PC-3 (cell line): ENCODE measurements at regions not wholly inside any gene's neighbourhood (a gene's known extent, or its start where the extent isn't known, plus 50 kb on each side); places are given as distances from the start of the nearest gene placed in this dataset.

Source experiments
- ATAC-seq: fragments of 200-7000 bp; cut with Tn5 transposase; 2 replicates; pipeline ENCODE4 v1.9.1; 2020; ENCODE audit warnings: mild to moderate bottlenecking, moderate library complexity
- BruUV-seq: library from RNA; stranded (reverse); fragments of 400-500 nt; replicated peaks from 2 replicates; lab custom pipeline; 2021; lab: Mats Ljungman, UMichigan
- CTCF ChIA-PET: fragments of 300-600 bp; sonication (Branson Sonifier 250); formaldehyde crosslinking; loops from one replicate; lab custom pipeline; 2022; ENCODE audit warnings: antibody characterized with exemption; lab: Charles Lee
- POLR2A ChIA-PET: fragments of 300-600 bp; sonication (Branson Sonifier 250); formaldehyde crosslinking; loops from one replicate; lab custom pipeline; 2022; ENCODE audit warnings: antibody characterized with exemption; ENCODE audit not compliant: unreplicated experiment; lab: Charles Lee
- DNase-seq: peaks from one replicate; pipeline ENCODE4 v3.0.0-alpha.2; 2015
- H2AFZ ChIP-seq: fragments of 300-600 bp; sonication (generic); 2 replicates; pipeline ENCODE4 v1.6.0; 2016; ENCODE audit warnings: antibody characterized with exemption, low read length
- H3F3A ChIP-seq: fragments of 300-600 bp; sonication (generic); one replicate; pipeline ENCODE4 v1.6.0; 2017; ENCODE audit warnings: antibody characterized with exemption, low read length, control low read depth, mild to moderate bottlenecking; ENCODE audit not compliant: unreplicated experiment
- H3K27ac ChIP-seq: fragments of 300-600 bp; sonication (generic); 2 replicates; pipeline ENCODE4 v1.5.1; 2016; ENCODE audit warnings: mild to moderate bottlenecking, low read length
- H3K27me3 ChIP-seq: fragments of 300-600 bp; sonication (generic); 2 replicates; pipeline ENCODE4 v1.6.1; 2016; ENCODE audit warnings: low read length, mixed read lengths
- H3K36me3 ChIP-seq: fragments of 300-600 bp; sonication (generic); 2 replicates; pipeline ENCODE4 v1.6.1; 2016; ENCODE audit warnings: low read depth, mixed run types, low read length, mixed read lengths
- H3K4me1 ChIP-seq: fragments of 300-600 bp; sonication (generic); 2 replicates; pipeline ENCODE4 v1.5.1; 2016; ENCODE audit warnings: low read length; ENCODE audit not compliant: insufficient read depth
- H3K4me2 ChIP-seq: fragments of 300-600 bp; sonication (generic); 2 replicates; pipeline ENCODE4 v1.6.0; 2016; ENCODE audit warnings: low read length
- H3K4me3 ChIP-seq: fragments of 300-600 bp; sonication (generic); 2 replicates; pipeline ENCODE4 v1.5.1; 2016; ENCODE audit warnings: mild to moderate bottlenecking, low read length, mixed read lengths
- H3K79me2 ChIP-seq: fragments of 300-600 bp; sonication (generic); 2 replicates; pipeline ENCODE4 v1.6.1; 2017; ENCODE audit warnings: low read length, mixed read lengths
- H3K9ac ChIP-seq: fragments of 300-600 bp; sonication (generic); 2 replicates; pipeline ENCODE4 v1.6.0; 2016; ENCODE audit warnings: mild to moderate bottlenecking, low read length
- H3K9me2 ChIP-seq: fragments of 300-600 bp; sonication (generic); replicated peaks from 2 replicates; pipeline ENCODE4 v1.6.1; 2016; ENCODE audit warnings: mixed run types, low read length, mixed read lengths
- H3K9me3 ChIP-seq: fragments of 300-600 bp; sonication (generic); 2 replicates; pipeline ENCODE4 v1.6.1; 2016; ENCODE audit warnings: low read length, mixed read lengths
- H4K20me1 ChIP-seq: fragments of 300-600 bp; sonication (generic); 2 replicates; pipeline ENCODE4 v1.6.1; 2016; ENCODE audit warnings: low read length, mixed read lengths
- EZH2 ChIP-seq: fragments of 300-600 bp; sonication (generic); IDR thresholded peaks from one replicate; pipeline ENCODE4 v1.6.1; 2017; ENCODE audit warnings: antibody characterized with exemption, mild to moderate bottlenecking, low read length; ENCODE audit not compliant: unreplicated experiment
- EZH2phosphoT487 ChIP-seq: fragments of 300-600 bp; sonication (generic); IDR thresholded peaks from 2 replicates; pipeline ENCODE4 v1.6.1; 2018; ENCODE audit warnings: mild to moderate bottlenecking, antibody characterized with exemption, low read length, borderline replicate concordance
- intact Hi-C: fragments of 100-400 bp; cut with micrococcal nuclease; formaldehyde crosslinking; loops from 2 replicates; pipeline ENCODE4 v1.9.0; 2023
- TF ChIP-seq, protein P1 (sequence below): fragments of 300-600 bp; sonication (generic); conservative IDR thresholded peaks from 2 replicates; pipeline ENCODE4 v1.5.1; 2017; ENCODE audit warnings: antibody characterized with exemption, low read depth, mild to moderate bottlenecking, low read length

GRCh38 chr10:112880633-112881530 lies 69.2 kb upstream of the TCF7L2 start:
- Histone ChIP-seq H3K4me3 (no peak overlapping the region), H3K36me3 (no peaks in the 10 kb centered on the region), H3K9me3 (no peaks in the 10 kb centered on the region), H3K27me3 (no peaks in the 10 kb centered on the region), H4K20me1 (no peaks in the 10 kb centered on the region), H2AFZ (no peak overlapping the region), H3K9me2 (no peaks in the 10 kb centered on the region), H3K4me1 (peaks cover 3% of the 10 kb centered on the region), H3K79me2 (no peaks in the 10 kb centered on the region), H3K27ac (no peak overlapping the region), H3K9ac (no peak overlapping the region), H3F3A (no peaks in the 10 kb centered on the region), H3K4me2 (no peak overlapping the region)
- TF ChIP-seq, protein P1, sequence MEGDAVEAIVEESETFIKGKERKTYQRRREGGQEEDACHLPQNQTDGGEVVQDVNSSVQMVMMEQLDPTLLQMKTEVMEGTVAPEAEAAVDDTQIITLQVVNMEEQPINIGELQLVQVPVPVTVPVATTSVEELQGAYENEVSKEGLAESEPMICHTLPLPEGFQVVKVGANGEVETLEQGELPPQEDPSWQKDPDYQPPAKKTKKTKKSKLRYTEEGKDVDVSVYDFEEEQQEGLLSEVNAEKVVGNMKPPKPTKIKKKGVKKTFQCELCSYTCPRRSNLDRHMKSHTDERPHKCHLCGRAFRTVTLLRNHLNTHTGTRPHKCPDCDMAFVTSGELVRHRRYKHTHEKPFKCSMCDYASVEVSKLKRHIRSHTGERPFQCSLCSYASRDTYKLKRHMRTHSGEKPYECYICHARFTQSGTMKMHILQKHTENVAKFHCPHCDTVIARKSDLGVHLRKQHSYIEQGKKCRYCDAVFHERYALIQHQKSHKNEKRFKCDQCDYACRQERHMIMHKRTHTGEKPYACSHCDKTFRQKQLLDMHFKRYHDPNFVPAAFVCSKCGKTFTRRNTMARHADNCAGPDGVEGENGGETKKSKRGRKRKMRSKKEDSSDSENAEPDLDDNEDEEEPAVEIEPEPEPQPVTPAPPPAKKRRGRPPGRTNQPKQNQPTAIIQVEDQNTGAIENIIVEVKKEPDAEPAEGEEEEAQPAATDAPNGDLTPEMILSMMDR: no peak
- CTCF ChIA-PET: no interaction called here
- ATAC-seq (no peak), DNase-seq (no peak)
- POLR2A ChIA-PET: interaction anchor here (0.6 kb wide), 1 partner anchor 68 kb away, joined by 3 read pairs; no protein-coding TSS in a partner anchor
- no TSS peak for BruUV-seq
- intact Hi-C loops: no loop called here

DNA sequence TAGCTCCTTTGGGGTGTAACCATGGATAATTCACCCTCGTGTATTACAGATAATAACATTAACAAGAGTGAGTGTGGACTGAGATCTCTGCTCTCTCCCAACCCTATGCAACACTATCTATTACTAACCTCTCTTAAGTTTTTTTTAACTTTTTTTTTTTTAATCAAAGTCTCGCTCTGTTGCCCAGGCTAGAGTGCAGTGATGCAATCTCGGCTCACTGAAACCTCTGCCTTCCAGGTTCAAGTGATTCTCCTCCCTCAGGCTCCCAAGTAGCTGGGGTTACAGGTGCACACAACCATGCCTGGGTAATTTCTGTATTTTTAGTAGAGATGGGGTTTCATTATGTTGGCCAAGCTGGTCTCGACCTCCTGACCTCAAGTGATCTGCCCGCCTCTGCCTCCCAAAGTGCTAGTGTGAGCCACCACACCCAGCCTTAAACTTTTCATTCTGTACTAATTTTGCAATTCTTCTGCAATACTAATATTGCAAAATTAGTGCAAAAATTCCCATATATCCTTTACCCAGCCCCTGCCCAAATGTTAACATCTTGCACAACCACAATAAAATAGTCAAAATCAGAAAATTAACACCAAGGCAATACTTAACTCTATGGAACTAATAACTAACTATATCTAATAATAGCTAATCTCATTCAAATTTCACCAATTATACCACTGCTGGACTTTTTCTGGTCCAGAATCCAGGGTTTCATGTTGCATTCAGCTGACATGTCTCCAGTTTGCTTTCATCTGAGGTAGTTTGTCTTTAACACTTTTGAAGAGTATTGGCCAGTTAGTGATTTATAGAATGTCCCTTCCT lies 66.5 kb upstream of the TCF7L2 start:
- Histone ChIP-seq H3F3A (no peaks in the 10 kb centered on the region), H3K79me2 (no peaks in the 10 kb centered on the region), H3K9ac (no peak overlapping the region), H2AFZ (no peak overlapping the region), H3K9me2 (no peaks in the 10 kb centered on the region), H3K36me3 (no peaks in the 10 kb centered on the region), H3K4me3 (no peak overlapping the region), H4K20me1 (no peaks in the 10 kb centered on the region), H3K27ac (no peak overlapping the region), H3K4me2 (no peak overlapping the region), H3K27me3 (no peaks in the 10 kb centered on the region), H3K4me1 (no peaks in the 10 kb centered on the region), H3K9me3 (no peaks in the 10 kb centered on the region)
- BruUV-seq: no TSS peak
- CTCF ChIA-PET: no interaction called here
- no peak for TF ChIP-seq EZH2
- no peak for TF ChIP-seq EZH2phosphoT487
- TF ChIP-seq, protein P1: no peak
- POLR2A ChIA-PET: no interaction called here
- DNase-seq (no peak), ATAC-seq (no peak)
- intact Hi-C loops: no loop called here

DNA sequence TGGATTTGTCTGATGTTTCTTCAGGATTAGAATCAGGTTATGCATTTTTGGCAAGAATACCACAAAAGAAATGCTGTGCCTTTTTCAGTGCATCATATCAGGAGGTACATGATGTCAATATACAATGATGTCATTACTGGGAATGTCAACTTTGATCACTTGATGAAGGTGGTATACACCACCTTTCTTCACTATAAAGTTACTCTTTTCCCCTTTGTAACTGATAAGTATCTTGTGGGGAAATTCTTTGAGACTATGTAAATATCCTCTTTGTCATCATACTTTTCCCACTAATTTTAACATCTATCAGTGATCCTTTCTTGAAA lies 65.9 kb upstream of the TCF7L2 start:
- Histone ChIP-seq H3K4me2 (no peak overlapping the region), H3K27me3 (no peaks in the 10 kb centered on the region), H2AFZ (no peak overlapping the region), H3K4me3 (no peak overlapping the region), H3K9me3 (no peaks in the 10 kb centered on the region), H3K27ac (no peak overlapping the region), H3K4me1 (no peaks in the 10 kb centered on the region), H3K9me2 (no peaks in the 10 kb centered on the region), H3K9ac (no peak overlapping the region), H3K36me3 (no peaks in the 10 kb centered on the region), H4K20me1 (no peaks in the 10 kb centered on the region), H3K79me2 (no peaks in the 10 kb centered on the region), H3F3A (no peaks in the 10 kb centered on the region)
- intact Hi-C loops: no loop called here
- no peak for DNase-seq
- POLR2A ChIA-PET: no interaction called here
- BruUV-seq: no TSS peak
- no peak for ATAC-seq
- TF ChIP-seq, protein P1: no peak
- TF ChIP-seq EZH2phosphoT487: no peak
- no peak for TF ChIP-seq EZH2
- CTCF ChIA-PET: no interaction called here
